ENCODE measurements at regions not wholly inside any gene's neighbourhood (a gene's known extent, or its start where the extent isn't known, plus 50 kb on each side); places are given as distances from the start of the nearest gene placed in this dataset.
A peak's percentile ranks its signal among the peaks of the same experiment; 100 is the strongest.

GRCh38 chr3:168213920-168214319 is 118.2 kb upstream of the GOLIM4 start:
- no peaks in the 10 kb centered on the region for H3K36me3 ChIP-seq (ENCODE audit: insufficient read depth, low read length)

GRCh38 chr3:168212664-168213285 is 117.1 kb upstream of the GOLIM4 start:
- no peak overlapping the region for H3K4me3 ChIP-seq (ENCODE audit: low read depth in 1 of 2, low read length in 2 of 2)
- H3K27me3 ChIP-seq (ENCODE audit: control insufficient read depth in 1 of 2, insufficient read depth in 2 of 2, low read length in 2 of 2) = no peaks in the 10 kb centered on the region
- H3K36me3 ChIP-seq (ENCODE audit: insufficient read depth, low read length) = no peaks in the 10 kb centered on the region
- no peaks in the 10 kb centered on the region for H3K9me3 ChIP-seq (ENCODE audit: low read length)
- H3K9ac ChIP-seq (ENCODE audit: low read length) = no peak overlapping the region
- no peak overlapping the region for H3K27ac ChIP-seq (ENCODE audit: low read depth, low read length)
- H3K4me1 ChIP-seq (ENCODE audit: insufficient read depth, low read length) = no peaks in the 10 kb centered on the region

More at GRCh38 chr3:168213920-168214319, 118.2 kb upstream of the GOLIM4 start:
- Histone ChIP-seq H3K27me3 (ENCODE audit: control insufficient read depth in 1 of 2, insufficient read depth in 2 of 2, low read length in 2 of 2) (no peaks in the 10 kb centered on the region), H3K9me3 (ENCODE audit: low read length) (no peaks in the 10 kb centered on the region), H3K27ac (ENCODE audit: low read depth, low read length) (no peak overlapping the region), H3K9ac (ENCODE audit: low read length) (no peak overlapping the region), H3K4me3 (ENCODE audit: low read depth in 1 of 2, low read length in 2 of 2) (no peak overlapping the region), H3K4me1 (ENCODE audit: insufficient read depth, low read length) (no peaks in the 10 kb centered on the region)

- Histone ChIP-seq H3K4me3 (ENCODE audit: low read depth in 1 of 2, low read length in 2 of 2) (no peak overlapping the region), H3K9ac (ENCODE audit: low read length) (no peak overlapping the region), H3K9me3 (ENCODE audit: low read length) (no peaks in the 10 kb centered on the region), H3K36me3 (ENCODE audit: insufficient read depth, low read length) (no peaks in the 10 kb centered on the region), H3K4me1 (ENCODE audit: insufficient read depth, low read length) (no peaks in the 10 kb centered on the region), H3K27ac (ENCODE audit: low read depth, low read length) (no peak overlapping the region), H3K27me3 (ENCODE audit: control insufficient read depth in 1 of 2, insufficient read depth in 2 of 2, low read length in 2 of 2) (no peaks in the 10 kb centered on the region)
These were observed 109.7 kb upstream of the GOLIM4 start for GRCh38 chr3:168205451-168205850.

- no peak overlapping the region for H3K9ac ChIP-seq (ENCODE audit: low read length)
- H3K4me3 ChIP-seq (ENCODE audit: low read depth in 1 of 2, low read length in 2 of 2) = no peak overlapping the region
- H3K9me3 ChIP-seq (ENCODE audit: low read length) = no peaks in the 10 kb centered on the region
- H3K4me1 ChIP-seq (ENCODE audit: insufficient read depth, low read length) = no peaks in the 10 kb centered on the region
- H3K27ac ChIP-seq (ENCODE audit: low read depth, low read length) = no peak overlapping the region
- H3K36me3 ChIP-seq (ENCODE audit: insufficient read depth, low read length) = no peaks in the 10 kb centered on the region
- no peaks in the 10 kb centered on the region for H3K27me3 ChIP-seq (ENCODE audit: control insufficient read depth in 1 of 2, insufficient read depth in 2 of 2, low read length in 2 of 2)
These were observed 101.4 kb upstream of the GOLIM4 start for GRCh38 chr3:168197162-168197561.

- Histone ChIP-seq H3K9ac (ENCODE audit: low read length) (no peak overlapping the region), H3K4me3 (ENCODE audit: low read depth in 1 of 2, low read length in 2 of 2) (no peak overlapping the region), H3K27ac (ENCODE audit: low read depth, low read length) (no peak overlapping the region)
These were observed 96.1 kb upstream of the GOLIM4 start for GRCh38 chr3:168191856-168192255.

DNA sequence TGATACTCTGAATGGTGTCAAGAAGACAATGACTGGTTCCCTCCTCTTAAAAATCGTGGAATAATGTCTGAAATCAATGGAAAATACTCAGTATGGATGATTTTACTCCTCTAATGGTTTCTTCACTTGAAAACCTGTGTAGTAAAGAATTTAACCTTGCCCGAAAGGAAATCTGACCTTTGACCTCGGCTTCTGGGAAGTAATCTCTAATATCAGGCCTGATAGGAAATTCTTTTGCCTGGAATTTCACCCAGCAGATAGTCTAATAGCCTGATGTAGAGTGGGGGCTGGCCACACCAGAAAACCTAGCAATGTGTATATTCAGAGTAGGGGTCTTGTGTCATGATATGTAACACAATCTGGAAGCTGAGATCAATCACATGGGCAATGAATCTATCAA is 91.5 kb upstream of the GOLIM4 start:
- Histone ChIP-seq H3K27ac (ENCODE audit: low read depth, low read length) (no peak overlapping the region), H3K9me3 (ENCODE audit: low read length) (no peaks in the 10 kb centered on the region), H3K27me3 (ENCODE audit: control insufficient read depth in 1 of 2, insufficient read depth in 2 of 2, low read length in 2 of 2) (no peaks in the 10 kb centered on the region), H3K9ac (ENCODE audit: low read length) (no peak overlapping the region), H3K36me3 (ENCODE audit: insufficient read depth, low read length) (no peaks in the 10 kb centered on the region), H3K4me1 (ENCODE audit: insufficient read depth, low read length) (no peaks in the 10 kb centered on the region), H3K4me3 (ENCODE audit: low read depth in 1 of 2, low read length in 2 of 2) (no peak overlapping the region)

More at GRCh38 chr3:168191856-168192255, 96.1 kb upstream of the GOLIM4 start:
- H3K9me3 ChIP-seq (ENCODE audit: low read length) = no peaks in the 10 kb centered on the region
- H3K36me3 ChIP-seq (ENCODE audit: insufficient read depth, low read length) = no peaks in the 10 kb centered on the region
- H3K27me3 ChIP-seq (ENCODE audit: control insufficient read depth in 1 of 2, insufficient read depth in 2 of 2, low read length in 2 of 2) = no peaks in the 10 kb centered on the region
- no peaks in the 10 kb centered on the region for H3K4me1 ChIP-seq (ENCODE audit: insufficient read depth, low read length)

- no peak overlapping the region for H3K27ac ChIP-seq (ENCODE audit: low read depth, low read length)
- H3K36me3 ChIP-seq (ENCODE audit: insufficient read depth, low read length) = no peaks in the 10 kb centered on the region
- H3K4me1 ChIP-seq (ENCODE audit: insufficient read depth, low read length) = no peaks in the 10 kb centered on the region
- no peaks in the 10 kb centered on the region for H3K27me3 ChIP-seq (ENCODE audit: control insufficient read depth in 1 of 2, insufficient read depth in 2 of 2, low read length in 2 of 2)
- H3K4me3 ChIP-seq (ENCODE audit: low read depth in 1 of 2, low read length in 2 of 2) = no peak overlapping the region
- H3K9ac ChIP-seq (ENCODE audit: low read length) = no peak overlapping the region
- no peaks in the 10 kb centered on the region for H3K9me3 ChIP-seq (ENCODE audit: low read length)
These were observed 90.7 kb upstream of the GOLIM4 start for GRCh38 chr3:168186293-168186983.

DNA sequence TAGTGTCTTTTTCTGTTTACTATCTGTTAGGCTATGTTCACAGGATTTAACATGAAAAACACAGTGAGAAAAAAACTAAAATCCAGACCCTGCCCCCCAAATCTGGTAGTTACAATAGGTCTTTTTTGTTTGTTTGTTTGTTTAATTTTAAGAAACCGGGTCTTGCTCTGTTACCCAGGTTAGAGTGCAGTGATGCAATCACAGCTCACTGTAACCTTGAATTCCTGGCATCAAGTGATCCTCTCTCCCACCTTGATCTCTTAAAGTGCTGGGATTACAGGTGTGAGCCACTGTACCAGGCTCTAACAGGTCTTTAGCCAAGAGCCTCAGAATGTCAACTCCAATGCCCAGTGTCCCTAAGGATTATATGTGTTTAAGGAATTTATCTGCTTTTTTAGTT is 88.0 kb upstream of the GOLIM4 start:
- no peak overlapping the region for H3K9ac ChIP-seq (ENCODE audit: low read length)
- no peaks in the 10 kb centered on the region for H3K27me3 ChIP-seq (ENCODE audit: control insufficient read depth in 1 of 2, insufficient read depth in 2 of 2, low read length in 2 of 2)
- no peaks in the 10 kb centered on the region for H3K36me3 ChIP-seq (ENCODE audit: insufficient read depth, low read length)
- H3K9me3 ChIP-seq (ENCODE audit: low read length) = no peaks in the 10 kb centered on the region
- no peak overlapping the region for H3K27ac ChIP-seq (ENCODE audit: low read depth, low read length)
- no peak overlapping the region for H3K4me3 ChIP-seq (ENCODE audit: low read depth in 1 of 2, low read length in 2 of 2)
- H3K4me1 ChIP-seq (ENCODE audit: insufficient read depth, low read length) = no peaks in the 10 kb centered on the region

- no peaks in the 10 kb centered on the region for H3K36me3 ChIP-seq (ENCODE audit: insufficient read depth, low read length)
- H3K27ac ChIP-seq (ENCODE audit: low read depth, low read length) = no peak overlapping the region
- no peaks in the 10 kb centered on the region for H3K27me3 ChIP-seq (ENCODE audit: control insufficient read depth in 1 of 2, insufficient read depth in 2 of 2, low read length in 2 of 2)
- no peaks in the 10 kb centered on the region for H3K4me1 ChIP-seq (ENCODE audit: insufficient read depth, low read length)
- no peak overlapping the region for H3K4me3 ChIP-seq (ENCODE audit: low read depth in 1 of 2, low read length in 2 of 2)
- no peak overlapping the region for H3K9ac ChIP-seq (ENCODE audit: low read length)
- H3K9me3 ChIP-seq (ENCODE audit: low read length) = no peaks in the 10 kb centered on the region
These were observed 73.0 kb upstream of the GOLIM4 start for GRCh38 chr3:168168743-168169142.

DNA sequence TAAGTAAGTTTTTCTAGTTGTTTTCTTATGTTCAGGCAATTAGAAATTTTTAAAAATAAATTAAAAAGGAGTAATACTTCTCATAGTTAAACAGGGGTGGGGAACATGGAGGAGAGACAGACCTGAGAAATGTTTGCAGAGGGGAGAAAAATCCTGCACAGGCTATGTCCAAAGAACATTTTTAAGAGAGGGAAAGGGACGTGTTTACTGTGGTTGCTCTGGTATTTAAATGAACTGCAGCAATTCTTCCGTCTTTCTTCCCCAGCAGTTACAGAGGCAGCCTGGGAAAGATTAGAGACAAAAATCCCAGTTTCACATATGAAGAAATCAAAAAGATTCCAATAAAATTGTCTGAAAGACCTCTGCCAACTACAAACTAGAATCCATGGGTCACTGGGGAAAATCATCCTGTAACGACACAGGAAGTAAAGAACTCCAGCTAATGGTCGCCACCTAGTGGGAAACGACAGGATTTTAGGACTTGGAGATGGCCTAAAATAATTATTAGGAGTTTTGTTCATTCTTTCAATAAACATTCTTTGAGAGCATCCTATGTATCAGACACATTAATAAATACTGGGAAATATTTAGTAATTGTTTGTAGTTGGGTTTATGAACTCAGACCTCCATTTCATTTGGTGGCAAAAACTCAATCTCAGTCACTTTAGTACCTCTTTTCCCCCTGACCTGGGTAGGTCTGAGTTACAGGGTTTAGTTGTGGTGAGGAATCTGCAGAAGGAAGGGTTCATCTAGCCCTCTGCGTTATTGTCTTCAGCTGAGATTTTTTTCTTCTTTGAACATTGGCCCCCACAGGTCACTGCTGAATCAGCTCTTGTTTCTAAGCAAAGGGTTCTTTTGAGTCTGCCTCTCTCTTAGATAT is 69.9 kb upstream of the GOLIM4 start:
- Histone ChIP-seq H3K4me1 (ENCODE audit: insufficient read depth, low read length) (peaks cover 20% of the 10 kb centered on the region), H3K4me3 (ENCODE audit: low read depth in 1 of 2, low read length in 2 of 2) (no peak overlapping the region), H3K36me3 (ENCODE audit: insufficient read depth, low read length) (no peaks in the 10 kb centered on the region), H3K9me3 (ENCODE audit: low read length) (no peaks in the 10 kb centered on the region), H3K9ac (ENCODE audit: low read length) (no peak overlapping the region), H3K27me3 (ENCODE audit: control insufficient read depth in 1 of 2, insufficient read depth in 2 of 2, low read length in 2 of 2) (no peaks in the 10 kb centered on the region), H3K27ac (ENCODE audit: low read depth, low read length) (no peak overlapping the region)

GRCh38 chr3:168162172-168162571 is 66.4 kb upstream of the GOLIM4 start:
- Histone ChIP-seq H3K27ac (ENCODE audit: low read depth, low read length) (peak overlapping the region; percentile 66), H3K36me3 (ENCODE audit: insufficient read depth, low read length) (no peaks in the 10 kb centered on the region), H3K9ac (ENCODE audit: low read length) (no peak overlapping the region), H3K9me3 (ENCODE audit: low read length) (no peaks in the 10 kb centered on the region), H3K4me3 (ENCODE audit: low read depth in 1 of 2, low read length in 2 of 2) (no peak overlapping the region), H3K4me1 (ENCODE audit: insufficient read depth, low read length) (peaks cover 20% of the 10 kb centered on the region), H3K27me3 (ENCODE audit: control insufficient read depth in 1 of 2, insufficient read depth in 2 of 2, low read length in 2 of 2) (no peaks in the 10 kb centered on the region)
